GM21737 (cell line): ENCODE measurements at regions not wholly inside any gene's neighbourhood (a gene's known extent, or its start where the extent isn't known, plus 50 kb on each side); places are given as distances from the start of the nearest gene placed in this dataset.

ENCODE experiments used
- ATAC-seq: cut with Tn5 transposase; IDR thresholded peaks from one replicate; pipeline ENCODE4 v1.9.1; 2021; ENCODE audit warnings: mild to moderate bottlenecking, moderate library complexity; ENCODE audit not compliant: unreplicated experiment

- ATAC-seq = no peak
Observed at GRCh38 chr1:70919706-70920323, 127.8 kb downstream of the PTGER3 start.
